Suprapubic skin (tissue), 4 donors: ENCODE measurements at regions not wholly inside any gene's neighbourhood (a gene's known extent, or its start where the extent isn't known, plus 50 kb on each side); places are given as distances from the start of the nearest gene placed in this dataset.

Experiments used
- DNase-seq, 2 donors: peaks; one replicate each; pipeline ENCODE4 v3.0.0-alpha.2; 2019; ENCODE audit warnings: low spot score in 2 of 2
- H3K27ac ChIP-seq: fragments of 200-600 bp; sonication (generic); one replicate; pipeline ENCODE4 v1.5.1; 2019
- H3K27me3 ChIP-seq: fragments of 200-600 bp; sonication (generic); one replicate; pipeline ENCODE4 v1.5.1; 2019
- H3K36me3 ChIP-seq: fragments of 200-600 bp; sonication (generic); one replicate; pipeline ENCODE4 v1.5.1; 2019
- H3K4me1 ChIP-seq: fragments of 200-600 bp; sonication (generic); one replicate; pipeline ENCODE4 v1.5.1; 2019
- H3K4me3 ChIP-seq: fragments of 200-600 bp; sonication (generic); one replicate; pipeline ENCODE4 v1.5.1; 2019; ENCODE audit warnings: mild to moderate bottlenecking
- H3K9me3 ChIP-seq: fragments of 200-600 bp; sonication (generic); one replicate; pipeline ENCODE4 v1.5.1; 2019
- EP300 ChIP-seq: sonication (generic); formaldehyde crosslinking; IDR thresholded peaks from one replicate; pipeline ENCODE4 v1.6.1; 2017; ENCODE audit warnings: antibody characterized with exemption
- POLR2A ChIP-seq, 2 donors: fragments of 450-650 bp; IDR thresholded peaks; one replicate each; pipeline ENCODE4 v1.6.1; 2017; ENCODE audit warnings: antibody characterized with exemption in 2 of 2, mild to moderate bottlenecking in 2 of 2, moderate library complexity in 2 of 2
- POLR2AphosphoS5 ChIP-seq, 3 donors: sonication (generic); formaldehyde crosslinking; IDR thresholded peaks; one replicate each; pipeline ENCODE4 v1.6.1; 2017; ENCODE audit warnings: antibody characterized with exemption in 3 of 3
- WGBS: methylation state at CpG from one replicate; pipeline ENCODE4 v1.1.5; 2018; 5-methylcytosine and 5-hydroxymethylcytosine counted together
- TF ChIP-seq, protein P1 (sequence below), 2 donors: fragments of 200-600 bp in 1 of 2; fragments of 450-650 bp in 1 of 2; sonication (generic) in 1 of 2; IDR thresholded peaks; one replicate each; pipeline ENCODE4 v1.5.1; 2016 to 2019; ENCODE audit warnings: antibody characterized with exemption in 2 of 2, mild to moderate bottlenecking in 1 of 2, moderate library complexity in 1 of 2

DNA sequence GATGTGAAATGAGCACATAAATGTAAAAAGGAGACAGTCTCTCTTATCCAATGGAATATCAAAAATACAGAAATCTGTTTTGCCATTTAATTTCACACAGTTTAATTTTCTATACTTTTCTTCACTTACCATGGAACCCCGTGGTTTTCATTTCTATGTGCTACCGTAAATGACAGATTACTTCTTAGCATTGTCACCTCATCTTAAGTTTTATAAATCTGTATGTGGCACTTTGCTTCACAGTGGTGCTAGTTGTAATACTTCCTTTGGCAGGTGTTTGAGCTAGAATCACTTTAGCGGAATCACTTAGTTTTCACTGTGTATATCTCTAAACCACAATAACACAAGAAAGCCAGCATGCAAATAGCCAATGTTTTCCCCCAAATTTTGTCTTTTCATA, 781.9 kb upstream of the MGAT4C start:
- TF ChIP-seq POLR2AphosphoS5 (IDR thresholded peaks at IDR 0.05) = no peak
- no peak for TF ChIP-seq EP300
- no peak for TF ChIP-seq POLR2A (IDR thresholded peaks at IDR 0.05)
- TF ChIP-seq, protein P1, sequence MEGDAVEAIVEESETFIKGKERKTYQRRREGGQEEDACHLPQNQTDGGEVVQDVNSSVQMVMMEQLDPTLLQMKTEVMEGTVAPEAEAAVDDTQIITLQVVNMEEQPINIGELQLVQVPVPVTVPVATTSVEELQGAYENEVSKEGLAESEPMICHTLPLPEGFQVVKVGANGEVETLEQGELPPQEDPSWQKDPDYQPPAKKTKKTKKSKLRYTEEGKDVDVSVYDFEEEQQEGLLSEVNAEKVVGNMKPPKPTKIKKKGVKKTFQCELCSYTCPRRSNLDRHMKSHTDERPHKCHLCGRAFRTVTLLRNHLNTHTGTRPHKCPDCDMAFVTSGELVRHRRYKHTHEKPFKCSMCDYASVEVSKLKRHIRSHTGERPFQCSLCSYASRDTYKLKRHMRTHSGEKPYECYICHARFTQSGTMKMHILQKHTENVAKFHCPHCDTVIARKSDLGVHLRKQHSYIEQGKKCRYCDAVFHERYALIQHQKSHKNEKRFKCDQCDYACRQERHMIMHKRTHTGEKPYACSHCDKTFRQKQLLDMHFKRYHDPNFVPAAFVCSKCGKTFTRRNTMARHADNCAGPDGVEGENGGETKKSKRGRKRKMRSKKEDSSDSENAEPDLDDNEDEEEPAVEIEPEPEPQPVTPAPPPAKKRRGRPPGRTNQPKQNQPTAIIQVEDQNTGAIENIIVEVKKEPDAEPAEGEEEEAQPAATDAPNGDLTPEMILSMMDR (IDR thresholded peaks at IDR 0.05) = no peak
- WGBS = 91% methylated on average over 3 of the region's 3 CpGs
- DNase-seq = no peak

DNA sequence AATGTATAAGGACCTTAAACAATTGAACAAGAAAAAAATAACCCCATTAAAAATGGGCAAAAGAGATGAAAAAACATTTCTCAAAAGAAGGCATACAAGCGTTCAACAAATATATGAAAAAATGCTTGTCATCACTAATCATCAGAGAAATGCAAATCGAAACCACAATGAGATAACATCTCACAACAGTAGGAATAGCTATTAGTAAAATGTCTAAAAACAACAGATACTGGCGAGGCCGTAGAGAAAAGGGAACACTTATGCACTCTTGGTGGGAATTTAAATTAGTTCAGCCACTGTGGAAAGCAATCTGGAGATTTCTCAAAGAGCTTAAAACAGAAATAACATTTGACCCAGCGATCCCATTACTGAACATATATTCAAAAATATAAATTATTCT, 769.8 kb upstream of the MGAT4C start:
- 75% methylated on average over 5 of the region's 5 CpGs for WGBS
- TF ChIP-seq POLR2AphosphoS5 (IDR thresholded peaks at IDR 0.05) = no peak
- TF ChIP-seq, protein P1 (IDR thresholded peaks at IDR 0.05) = no peak
- TF ChIP-seq EP300 = no peak
- TF ChIP-seq POLR2A (IDR thresholded peaks at IDR 0.05) = no peak
- Histone ChIP-seq H3K36me3 (no peaks in the 10 kb centered on the region), H3K27ac (no peak overlapping the region), H3K9me3 (no peaks in the 10 kb centered on the region), H3K27me3 (no peaks in the 10 kb centered on the region), H3K4me3 (no peak overlapping the region), H3K4me1 (no peaks in the 10 kb centered on the region)
- DNase-seq = no peak

More for the DNA sequence above, 781.9 kb upstream of the MGAT4C start:
- no peaks in the 10 kb centered on the region for H3K9me3 ChIP-seq
- no peaks in the 10 kb centered on the region for H3K27me3 ChIP-seq
- H3K4me1 ChIP-seq = no peaks in the 10 kb centered on the region
- H3K4me3 ChIP-seq = no peak overlapping the region
- H3K36me3 ChIP-seq = no peaks in the 10 kb centered on the region
- H3K27ac ChIP-seq = no peak overlapping the region

DNA sequence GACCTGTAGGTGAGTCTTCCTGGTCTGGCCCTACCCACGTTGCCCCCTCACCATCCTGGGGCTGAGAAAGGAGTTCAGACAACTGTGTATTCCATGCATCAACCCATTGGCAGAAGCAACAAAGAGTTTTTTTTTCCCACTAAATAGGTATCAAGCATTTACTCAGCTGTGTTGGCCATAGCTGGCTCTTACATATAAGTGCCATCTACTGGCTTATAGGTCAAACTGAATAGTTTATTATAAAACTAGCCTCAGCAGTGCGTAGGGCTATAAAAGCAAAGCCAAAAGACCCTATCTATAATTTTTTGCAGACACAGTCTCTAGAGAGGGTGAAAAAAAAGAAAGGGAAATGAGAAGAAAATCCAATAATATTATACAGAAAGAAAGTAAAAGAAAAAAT, 765.2 kb upstream of the MGAT4C start:
- no peak overlapping the region for H3K4me3 ChIP-seq
- H3K9me3 ChIP-seq = no peaks in the 10 kb centered on the region
- TF ChIP-seq EP300 (no peak), POLR2A (IDR thresholded peaks at IDR 0.05) (no peak), POLR2AphosphoS5 (IDR thresholded peaks at IDR 0.05) (no peak)
- TF ChIP-seq, protein P1 (IDR thresholded peaks at IDR 0.05) = no peak
- DNase-seq = no peak
- no peaks in the 10 kb centered on the region for H3K27me3 ChIP-seq
- no peaks in the 10 kb centered on the region for H3K36me3 ChIP-seq
- H3K4me1 ChIP-seq = no peaks in the 10 kb centered on the region
- no peak overlapping the region for H3K27ac ChIP-seq
- WGBS = 70% methylated on average over 2 of the region's 2 CpGs

DNA sequence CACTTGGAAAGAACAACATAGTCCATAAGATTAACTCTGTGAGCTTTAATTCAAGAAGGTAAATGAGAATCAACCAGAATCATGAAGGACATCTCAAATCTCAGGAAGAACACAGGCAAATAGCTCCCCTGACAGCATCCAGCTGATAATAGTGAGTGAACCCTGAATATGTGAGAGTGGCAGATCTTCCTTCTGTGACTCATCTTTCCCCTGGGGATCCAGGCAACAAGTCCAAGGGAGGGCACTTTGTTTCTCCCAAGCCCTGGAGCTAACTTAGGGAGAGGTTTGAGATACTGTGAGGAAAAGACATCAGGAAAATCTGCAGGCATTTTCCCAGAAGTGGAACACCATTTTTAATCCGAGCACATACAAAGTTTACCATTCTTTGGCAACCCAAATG, 763.9 kb upstream of the MGAT4C start:
- Histone ChIP-seq H3K27ac (no peak overlapping the region), H3K36me3 (no peaks in the 10 kb centered on the region), H3K9me3 (no peaks in the 10 kb centered on the region), H3K4me1 (no peaks in the 10 kb centered on the region), H3K27me3 (no peaks in the 10 kb centered on the region), H3K4me3 (no peak overlapping the region)
- DNase-seq = no peak
- TF ChIP-seq EP300 (no peak), POLR2AphosphoS5 (IDR thresholded peaks at IDR 0.05) (no peak), POLR2A (IDR thresholded peaks at IDR 0.05) (no peak)
- TF ChIP-seq, protein P1 (IDR thresholded peaks at IDR 0.05) = no peak
- 88% methylated on average over 1 of the region's 1 CpG for WGBS

DNA sequence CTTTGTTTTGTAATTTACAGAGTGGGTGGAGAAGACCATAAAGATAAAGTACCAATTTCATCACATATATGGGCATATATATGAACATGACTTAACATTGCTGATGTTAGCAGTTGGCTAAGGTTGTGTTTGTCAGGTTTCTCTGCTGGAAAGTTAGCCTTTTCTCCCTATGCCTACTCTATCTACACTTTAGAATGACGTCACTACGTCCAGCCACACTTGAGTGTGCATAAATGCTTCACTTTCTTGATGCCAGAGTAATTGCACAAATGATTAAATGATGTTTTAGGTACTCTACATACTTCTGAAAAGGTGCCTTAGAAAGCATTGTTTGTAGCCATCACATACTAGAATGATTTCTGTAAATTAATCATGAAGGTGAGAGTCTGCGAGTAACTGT, 759.2 kb upstream of the MGAT4C start:
- H3K27me3 ChIP-seq = no peaks in the 10 kb centered on the region
- DNase-seq = no peak
- WGBS = 89% methylated on average over 3 of the region's 3 CpGs
- H3K4me3 ChIP-seq = no peak overlapping the region
- H3K9me3 ChIP-seq = no peaks in the 10 kb centered on the region
- no peaks in the 10 kb centered on the region for H3K4me1 ChIP-seq
- H3K27ac ChIP-seq = no peak overlapping the region
- TF ChIP-seq POLR2AphosphoS5 (IDR thresholded peaks at IDR 0.05) = no peak
- no peak for TF ChIP-seq EP300
- no peak for TF ChIP-seq POLR2A (IDR thresholded peaks at IDR 0.05)
- TF ChIP-seq, protein P1 (IDR thresholded peaks at IDR 0.05) = no peak
- no peaks in the 10 kb centered on the region for H3K36me3 ChIP-seq
